HCT116 (cell line): ENCODE measurements at regions not wholly inside any gene's neighbourhood (a gene's known extent, or its start where the extent isn't known, plus 50 kb on each side); places are given as distances from the start of the nearest gene placed in this dataset.
"Not testable (repeated sequence)": the region's sequence is repeated elsewhere in the genome, so short reads cannot be mapped to it uniquely, and the experiment has no call there.

Source experiments
- ATAC-seq: fragments of 200-7000 bp; cut with Tn5 transposase; 2 replicates; pipeline ENCODE4 v1.9.1; 2020; ENCODE audit warnings: mild to moderate bottlenecking, moderate library complexity
- BruUV-seq: library from RNA; stranded (reverse); fragments of 400-500 nt; replicated peaks from 2 replicates; lab custom pipeline; 2021; lab: Mats Ljungman, UMichigan
- CTCF ChIA-PET: fragments of 300-600 bp; sonication (Branson Sonifier 250); formaldehyde crosslinking; loops from one replicate; lab custom pipeline; 2021; ENCODE audit warnings: antibody characterized with exemption; lab: Charles Lee
- POLR2A ChIA-PET: fragments of 300-600, 350-600 bp; sonication (Branson Sonifier 250); formaldehyde crosslinking; loops from one replicate; lab custom pipeline; 2021; ENCODE audit warnings: antibody characterized with exemption; lab: Charles Lee
- RAD21 ChIA-PET, 2 experiments: fragments of 300-600 bp; sonication (Branson Sonifier 250); formaldehyde crosslinking; loops; one replicate each; lab custom pipeline; 2023; ENCODE audit warnings: low total read pairs in 2 of 2; ENCODE audit not compliant: uncharacterized antibody in 2 of 2, unreplicated experiment in 2 of 2, low non-redundant PET in 1 of 2; lab: Charles Lee
- DNase-seq: peaks from one replicate; pipeline ENCODE4 v3.0.0-alpha.2; 2010; ENCODE audit warnings: low read depth, low spot score
- H2AFZ ChIP-seq: fragments of 200-600 bp; shearing (Covaris generic), sonication (generic); 2 replicates; pipeline ENCODE4 v1.6.1; 2017; ENCODE audit warnings: low read depth, mixed run types, mixed read lengths, antibody characterized with exemption, low read length; ENCODE audit not compliant: poor library complexity, severe bottlenecking
- H3K27ac ChIP-seq: 2 replicates; pipeline ENCODE4 v1.5.1; 2012; ENCODE audit warnings: low read depth, low read length
- H3K27me3 ChIP-seq: fragments of 200-600 bp; sonication (generic); 2 replicates; pipeline ENCODE4 v1.6.1; 2016; ENCODE audit warnings: mixed run types, low read length, mixed read lengths; ENCODE audit not compliant: insufficient read depth
- H3K36me3 ChIP-seq, 2 experiments: fragments of 200-500 bp in 1 of 2; fragments of 200-600 bp in 1 of 2; sonication (Bioruptor generic) in 1 of 2; sonication (generic) in 1 of 2; 2 replicates each; pipeline versions ENCODE4 v1.5.1 to v1.6.1; 2014 to 2016; ENCODE audit warnings: low read length in 2 of 2, inconsistent platforms in 1 of 2, mixed read lengths in 1 of 2, mixed run types in 1 of 2; ENCODE audit not compliant: insufficient read depth in 2 of 2, control insufficient read depth in 1 of 2
- H3K4me1 ChIP-seq, 2 experiments: fragments of 200-600 bp in 1 of 2; sonication (generic) in 1 of 2; 2 replicates each; pipeline versions ENCODE4 v1.5.1 to v1.6.1; 2012 to 2017; ENCODE audit warnings: low read length in 2 of 2, inconsistent platforms in 1 of 2, mild to moderate bottlenecking in 1 of 2, mixed read lengths in 1 of 2, mixed run types in 1 of 2, moderate library complexity in 1 of 2; ENCODE audit not compliant: insufficient read depth in 2 of 2, control insufficient read depth in 1 of 2
- H3K4me2 ChIP-seq: fragments of 200-600 bp; sonication (generic); 2 replicates; pipeline ENCODE4 v1.6.1; 2017; ENCODE audit warnings: mixed run types, low read length, mixed read lengths
- H3K4me3 ChIP-seq, 2 experiments: fragments of 200-600 bp in 1 of 2; sonication (generic) in 1 of 2; replicated peaks in 1 of 2; 2 replicates each; pipeline ENCODE4 v1.5.1; 2011 to 2016; ENCODE audit warnings: low read length in 2 of 2, control low read depth in 1 of 2, low read depth in 1 of 2, mild to moderate bottlenecking in 1 of 2, mixed read lengths in 1 of 2, mixed run types in 1 of 2
- H3K79me2 ChIP-seq: fragments of 200-600 bp; sonication (generic); 2 replicates; pipeline ENCODE4 v1.6.1; 2017; ENCODE audit warnings: mild to moderate bottlenecking, mixed run types, low read length, moderate library complexity, mixed read lengths; ENCODE audit not compliant: insufficient read depth
- H3K9ac ChIP-seq: fragments of 200-600 bp; sonication (generic); 2 replicates; pipeline ENCODE4 v1.6.1; 2016; ENCODE audit warnings: low read length, mixed read lengths
- H3K9me2 ChIP-seq: fragments of 200-600 bp; sonication (generic), shearing (Covaris generic); 2 replicates; pipeline ENCODE4 v1.6.1; 2017; ENCODE audit warnings: mixed run types, mild to moderate bottlenecking, moderate library complexity; ENCODE audit not compliant: insufficient read depth
- H3K9me3 ChIP-seq, 2 experiments: fragments of 200-500 bp in 1 of 2; fragments of 200-600 bp in 1 of 2; sonication (Bioruptor generic) in 1 of 2; sonication (generic) in 1 of 2; 2 replicates each; pipeline ENCODE4 v1.6.1; 2014 to 2017; ENCODE audit warnings: low read length in 2 of 2, mixed read lengths in 2 of 2, inconsistent platforms in 1 of 2, low read depth in 1 of 2, mild to moderate bottlenecking in 1 of 2, mixed run types in 1 of 2, moderate library complexity in 1 of 2; ENCODE audit not compliant: control insufficient read depth in 1 of 2, insufficient read depth in 1 of 2
- H4K20me1 ChIP-seq: fragments of 200-600 bp; sonication (generic), shearing (Covaris generic); 2 replicates; pipeline ENCODE4 v1.6.1; 2017; ENCODE audit warnings: mixed run types, mild to moderate bottlenecking, moderate library complexity; ENCODE audit not compliant: insufficient read depth
- CBX3 ChIP-seq: IDR thresholded peaks from 2 replicates; pipeline ENCODE4 v1.6.1; 2012; ENCODE audit warnings: low read depth
- CEBPB ChIP-seq: IDR thresholded peaks from 2 replicates; pipeline ENCODE4 v1.6.1; 2012; ENCODE audit warnings: low read depth
- EGR1 ChIP-seq: IDR thresholded peaks from 2 replicates; pipeline ENCODE4 v1.6.1; 2012; ENCODE audit warnings: low read depth
- ELF1 ChIP-seq: IDR thresholded peaks from 2 replicates; pipeline ENCODE4 v1.6.1; 2012; ENCODE audit warnings: low read depth, borderline replicate concordance
- EZH2 ChIP-seq: fragments of 200-600 bp; sonication (generic); IDR thresholded peaks from 2 replicates; pipeline ENCODE4 v1.6.1; 2017; ENCODE audit warnings: antibody characterized with exemption, mixed run types
- EZH2phosphoT487 ChIP-seq: fragments of 200-600 bp; IDR thresholded peaks from 2 replicates; pipeline ENCODE4 v1.6.1; 2018; ENCODE audit warnings: antibody characterized with exemption, borderline replicate concordance
- FOSL1 ChIP-seq: IDR thresholded peaks from 2 replicates; pipeline ENCODE4 v1.6.1; 2012; ENCODE audit warnings: low read depth
- JUND ChIP-seq: IDR thresholded peaks from 2 replicates; pipeline ENCODE4 v1.6.1; 2012
- POLR2A ChIP-seq: IDR thresholded peaks from 2 replicates; pipeline ENCODE4 v1.7.0; 2011; ENCODE audit warnings: borderline replicate concordance; ENCODE audit not compliant: insufficient read depth, insufficient read length; ENCODE audit errors: extremely low read depth
- RAD21 ChIP-seq: IDR thresholded peaks from 2 replicates; pipeline ENCODE4 v1.6.1; 2012; ENCODE audit warnings: low read depth, mild to moderate bottlenecking
- SP1 ChIP-seq: IDR thresholded peaks from 2 replicates; pipeline ENCODE4 v1.6.1; 2012; ENCODE audit warnings: low read depth
- SRF ChIP-seq: IDR thresholded peaks from 2 replicates; pipeline ENCODE4 v1.6.1; 2012; ENCODE audit warnings: low read depth
- YY1 ChIP-seq: IDR thresholded peaks from 2 replicates; pipeline ENCODE4 v1.6.1; 2011; ENCODE audit warnings: low read length, low read depth, moderate library complexity, mild to moderate bottlenecking; ENCODE audit not compliant: insufficient replicate concordance; ENCODE audit errors: extremely low read depth
- ZBTB33 ChIP-seq: IDR thresholded peaks from 2 replicates; pipeline ENCODE4 v1.6.1; 2011; ENCODE audit warnings: mild to moderate bottlenecking, low read length, moderate library complexity; ENCODE audit not compliant: insufficient replicate concordance; ENCODE audit errors: extremely low read depth
- ZFX ChIP-seq: fragments of 450-650 bp; IDR thresholded peaks from 2 replicates; pipeline ENCODE4 v1.6.1; 2017
- ZNF274 ChIP-seq: fragments of 200-500 bp; sonication (Bioruptor generic); IDR thresholded peaks from 2 replicates; pipeline ENCODE4 v1.6.1; 2014; ENCODE audit warnings: mild to moderate bottlenecking, low read depth, low read length, inconsistent platforms
- intact Hi-C: fragments of 100-400 bp; cut with micrococcal nuclease; formaldehyde crosslinking; loops from 2 replicates; pipeline ENCODE4 v1.10.0; 2022
- TF ChIP-seq, protein P1 (sequence below): IDR thresholded peaks from 2 replicates; pipeline ENCODE4 v1.6.1; 2012

DNA sequence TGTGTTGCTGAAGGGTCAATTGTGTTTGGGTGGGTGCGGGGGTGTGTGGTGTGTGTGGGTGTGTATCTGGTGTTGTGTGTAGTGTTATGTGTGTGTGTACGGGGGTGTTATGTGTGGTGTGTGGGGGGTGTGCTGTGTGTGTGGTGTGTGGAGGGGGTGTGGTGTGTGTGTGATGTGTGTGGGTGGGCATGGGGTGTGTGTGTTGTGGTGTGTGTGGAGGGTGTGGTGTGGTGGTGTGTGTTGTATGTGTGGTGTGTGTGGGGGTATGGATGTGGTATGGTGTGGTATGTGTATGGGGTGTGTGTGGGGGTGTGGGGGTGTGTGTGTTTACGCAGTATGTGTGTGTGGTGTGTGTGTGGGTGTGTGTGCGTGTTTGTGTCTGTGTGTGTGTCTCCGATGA, 110.8 kb downstream of the ZNF22 start:
- no peaks in the 10 kb centered on the region for H4K20me1 ChIP-seq
- no peak overlapping the region for H2AFZ ChIP-seq
- H3K4me1 ChIP-seq, result no peaks in the 10 kb centered on the region
- ATAC-seq (no peak), DNase-seq (no peak)
- no peaks in the 10 kb centered on the region for H3K9me2 ChIP-seq
- POLR2A ChIA-PET, result no interaction called here
- RAD21 ChIA-PET, result no interaction called here
- no peaks in the 10 kb centered on the region for H3K79me2 ChIP-seq
- BruUV-seq, result no TSS peak
- H3K4me2 ChIP-seq, result no peak overlapping the region
- no peaks in the 10 kb centered on the region for H3K9me3 ChIP-seq
- intact Hi-C loops, result no loop called here
- H3K27me3 ChIP-seq, result peaks cover 5% of the 10 kb centered on the region; the same call in 1 of the 2 replicates
- TF ChIP-seq ZFX (no peak), YY1 (no peak), JUND (no peak), EGR1 (no peak), SP1 (no peak), EZH2phosphoT487 (no peak), SRF (no peak), RAD21 (no peak), EZH2 (no peak), FOSL1 (no peak), ELF1 (no peak), CEBPB (no peak), ZNF274 (no peak), ZBTB33 (no peak), CBX3 (no peak), POLR2A (no peak)
- TF ChIP-seq, protein P1, sequence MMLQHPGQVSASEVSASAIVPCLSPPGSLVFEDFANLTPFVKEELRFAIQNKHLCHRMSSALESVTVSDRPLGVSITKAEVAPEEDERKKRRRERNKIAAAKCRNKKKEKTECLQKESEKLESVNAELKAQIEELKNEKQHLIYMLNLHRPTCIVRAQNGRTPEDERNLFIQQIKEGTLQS, result no peak
- H3K9ac ChIP-seq, result no peak overlapping the region
- H3K36me3 ChIP-seq, result no peaks in the 10 kb centered on the region
- no peak overlapping the region for H3K27ac ChIP-seq
- no peak overlapping the region for H3K4me3 ChIP-seq
- CTCF ChIA-PET, result no interaction called here

DNA sequence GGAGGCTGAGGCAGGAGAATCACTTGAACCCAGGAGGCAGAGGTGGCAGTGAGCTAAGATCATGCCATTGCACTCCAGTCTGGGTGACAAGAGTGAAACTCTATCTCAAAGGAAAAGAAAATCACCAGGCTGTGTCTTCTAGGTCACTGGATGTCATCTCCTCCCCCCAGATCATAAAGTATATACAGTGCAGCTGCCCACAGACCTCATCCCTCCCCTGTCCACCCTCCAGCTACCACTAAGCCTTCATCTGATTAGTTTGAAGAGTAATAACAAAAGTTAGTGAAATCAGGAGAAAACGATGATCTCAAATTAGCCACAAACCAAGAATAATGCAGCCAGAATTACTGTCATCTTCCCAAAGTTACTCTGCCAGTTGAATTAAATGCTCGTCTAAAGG, 117.2 kb downstream of the ZNF22 start:
- H3K4me1 ChIP-seq, POLR2A ChIA-PET, H3K9ac ChIP-seq, H2AFZ ChIP-seq, H3K27ac ChIP-seq, CTCF ChIA-PET, RAD21 ChIA-PET, H3K9me2 ChIP-seq, BruUV-seq, DNase-seq, H3K36me3 ChIP-seq, H3K4me2 ChIP-seq, ATAC-seq, H3K4me3 ChIP-seq, H3K79me2 ChIP-seq, H4K20me1 ChIP-seq, H3K27me3 ChIP-seq, intact Hi-C loops, H3K9me3 ChIP-seq: not testable (repeated sequence)
